Endodermal cell (in vitro differentiated cells): ENCODE measurements at regions not wholly inside any gene's neighbourhood (a gene's known extent, or its start where the extent isn't known, plus 50 kb on each side); places are given as distances from the start of the nearest gene placed in this dataset.

Experiments
- DNase-seq: peaks from one replicate; pipeline ENCODE4 v3.0.0-alpha.2; 2017
- H3K27ac ChIP-seq: 2 replicates; pipeline ENCODE4 v1.5.1; 2013; ENCODE audit warnings: mild to moderate bottlenecking, low read depth, low read length, moderate library complexity
- H3K27me3 ChIP-seq: 2 replicates; pipeline ENCODE4 v1.6.1; 2013; ENCODE audit warnings: mild to moderate bottlenecking, low read length, moderate library complexity; ENCODE audit not compliant: insufficient read depth, control insufficient read depth, poor library complexity, severe bottlenecking
- H3K36me3 ChIP-seq: 2 replicates; pipeline ENCODE4 v1.7.0; 2013; ENCODE audit warnings: mild to moderate bottlenecking, low read length, moderate library complexity; ENCODE audit not compliant: control insufficient read depth, insufficient read depth
- H3K4me1 ChIP-seq: one replicate; pipeline ENCODE4 v1.7.0; 2013; ENCODE audit warnings: low read length; ENCODE audit not compliant: control insufficient read depth, insufficient read depth
- H3K4me3 ChIP-seq: 2 replicates; pipeline ENCODE4 v1.5.1; 2013; ENCODE audit warnings: mild to moderate bottlenecking, low read length, moderate library complexity
- H3K9ac ChIP-seq: 2 replicates; pipeline ENCODE4 v1.6.1; 2013; ENCODE audit warnings: mild to moderate bottlenecking, low read length, moderate library complexity; ENCODE audit not compliant: poor library complexity, severe bottlenecking; ENCODE audit errors: extremely low read depth
- H3K9me3 ChIP-seq: 2 replicates; pipeline ENCODE4 v1.6.1; 2013; ENCODE audit warnings: mild to moderate bottlenecking, low read length, moderate library complexity; ENCODE audit not compliant: control insufficient read depth
- H3K27ac Mint-ChIP-seq: 2 replicates; pipeline ENCODE4 v1.8.0; 2020; ENCODE audit warnings: mixed read lengths
- H3K27me3 Mint-ChIP-seq: 2 replicates; pipeline ENCODE4 v1.8.0; 2021; ENCODE audit warnings: mild to moderate bottlenecking, mixed read lengths; ENCODE audit not compliant: insufficient read depth
- H3K36me3 Mint-ChIP-seq: 2 replicates; pipeline ENCODE4 v1.8.0; 2020; ENCODE audit warnings: low read depth, mixed read lengths
- H3K4me1 Mint-ChIP-seq: 2 replicates; pipeline ENCODE4 v1.8.0; 2020; ENCODE audit warnings: mixed read lengths
- H3K4me3 Mint-ChIP-seq: 2 replicates; pipeline ENCODE4 v1.8.0; 2020; ENCODE audit warnings: mild to moderate bottlenecking, moderate library complexity, mixed read lengths
- H3K9me3 Mint-ChIP-seq: 2 replicates; pipeline ENCODE4 v1.8.0; 2020; ENCODE audit warnings: mild to moderate bottlenecking, mixed read lengths
- CTCF ChIP-seq: fragments of 200-600 bp; sonication (generic); conservative IDR thresholded peaks from 2 replicates; pipeline ENCODE4 v1.5.0; 2021; ENCODE audit warnings: antibody characterized with exemption, mild to moderate bottlenecking
- WGBS, 2 experiments: methylation state at CpG; one replicate each; pipeline versions ENCODE4 v1.1.5 to v1.1.7; 2013; ENCODE audit warnings: missing lambda C conversion rate in 2 of 2, mixed read lengths in 1 of 2; ENCODE audit not compliant: insufficient coverage in 1 of 2, insufficient read length in 1 of 2; 5-methylcytosine and 5-hydroxymethylcytosine counted together

DNA sequence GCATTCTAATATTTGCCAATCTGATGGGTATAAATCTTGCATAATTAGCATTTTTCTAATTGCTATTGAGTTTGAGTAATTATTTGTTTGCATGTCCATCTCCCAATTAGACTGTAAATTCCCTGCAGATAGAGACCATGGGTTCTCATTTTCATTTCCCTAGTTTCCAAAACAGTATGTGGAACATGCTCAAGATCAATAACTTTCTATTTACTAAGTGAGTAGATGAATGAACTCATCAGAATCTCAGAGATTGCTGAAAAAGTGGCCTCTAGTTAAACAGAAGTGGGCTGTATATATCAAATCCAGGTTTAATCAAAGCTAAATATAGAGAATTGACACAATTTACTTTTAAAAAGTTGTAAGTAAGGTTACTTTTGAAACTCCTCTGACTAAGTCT is 138.0 kb upstream of the PGR start:
- Histone ChIP-seq H3K9ac (no peak overlapping the region), H3K27ac (no peak overlapping the region), H3K27me3 (no peaks in the 10 kb centered on the region), H3K36me3 (no peaks in the 10 kb centered on the region), H3K9me3 (peaks cover 4% of the 10 kb centered on the region), H3K4me3 (no peak overlapping the region), H3K4me1 (no peaks in the 10 kb centered on the region)
- Mint-ChIP-seq H3K4me3 (no peak overlapping the region), H3K36me3 (no peaks in the 10 kb centered on the region), H3K27ac (no peak overlapping the region), H3K4me1 (peaks cover 2% of the 10 kb centered on the region), H3K9me3 (no peaks in the 10 kb centered on the region), H3K27me3 (no peaks in the 10 kb centered on the region)
- no peak for DNase-seq
- no peak for TF ChIP-seq CTCF

GRCh38 chr11:101264306-101264705 is 134.7 kb upstream of the PGR start:
- H3K4me1 ChIP-seq, result no peaks in the 10 kb centered on the region
- no peak for DNase-seq
- Mint-ChIP-seq H3K27me3 (no peaks in the 10 kb centered on the region), H3K27ac (no peak overlapping the region), H3K9me3 (no peaks in the 10 kb centered on the region), H3K4me1 (no peaks in the 10 kb centered on the region), H3K36me3 (no peaks in the 10 kb centered on the region), H3K4me3 (no peak overlapping the region)
- no peaks in the 10 kb centered on the region for H3K36me3 ChIP-seq
- H3K9me3 ChIP-seq, result no peaks in the 10 kb centered on the region
- no peak overlapping the region for H3K4me3 ChIP-seq
- H3K27me3 ChIP-seq, result no peaks in the 10 kb centered on the region
- 77 to 84% methylated on average over 4 of the region's 4 CpGs for WGBS, 2 experiments
- TF ChIP-seq CTCF, result no peak
- no peak overlapping the region for H3K27ac ChIP-seq
- no peak overlapping the region for H3K9ac ChIP-seq

- Mint-ChIP-seq H3K4me3 (no peak overlapping the region), H3K27me3 (no peaks in the 10 kb centered on the region), H3K36me3 (no peaks in the 10 kb centered on the region), H3K4me1 (no peaks in the 10 kb centered on the region), H3K27ac (no peak overlapping the region), H3K9me3 (no peaks in the 10 kb centered on the region)
- H3K27me3 ChIP-seq, result no peaks in the 10 kb centered on the region
- no peak for DNase-seq
- TF ChIP-seq CTCF, result no peak
- H3K9ac ChIP-seq, result no peak overlapping the region
- WGBS, 2 experiments, result 100% methylated on average over 1 of the region's 1 CpG; no CpG with 5 or more reads in 1 of the 2 experiments
- no peaks in the 10 kb centered on the region for H3K36me3 ChIP-seq
- no peaks in the 10 kb centered on the region for H3K9me3 ChIP-seq
- H3K27ac ChIP-seq, result no peak overlapping the region
- H3K4me1 ChIP-seq, result no peaks in the 10 kb centered on the region
- H3K4me3 ChIP-seq, result no peak overlapping the region
Measured at GRCh38 chr11:101262995-101263394, 133.4 kb upstream of the PGR start.
